ENCODE measurements at regions not wholly inside any gene's neighbourhood (a gene's known extent, or its start where the extent isn't known, plus 50 kb on each side); places are given as distances from the start of the nearest gene placed in this dataset.
"Not testable (repeated sequence)": the region's sequence is repeated elsewhere in the genome, so short reads cannot be mapped to it uniquely, and the experiment has no call there.

GRCh38 chr14:105853089-105853906 is 326.9 kb downstream of the TMEM121 start:
- DNase-seq (ENCODE audit: low spot score) (no peak), FAIRE-seq (no peak)

DNA sequence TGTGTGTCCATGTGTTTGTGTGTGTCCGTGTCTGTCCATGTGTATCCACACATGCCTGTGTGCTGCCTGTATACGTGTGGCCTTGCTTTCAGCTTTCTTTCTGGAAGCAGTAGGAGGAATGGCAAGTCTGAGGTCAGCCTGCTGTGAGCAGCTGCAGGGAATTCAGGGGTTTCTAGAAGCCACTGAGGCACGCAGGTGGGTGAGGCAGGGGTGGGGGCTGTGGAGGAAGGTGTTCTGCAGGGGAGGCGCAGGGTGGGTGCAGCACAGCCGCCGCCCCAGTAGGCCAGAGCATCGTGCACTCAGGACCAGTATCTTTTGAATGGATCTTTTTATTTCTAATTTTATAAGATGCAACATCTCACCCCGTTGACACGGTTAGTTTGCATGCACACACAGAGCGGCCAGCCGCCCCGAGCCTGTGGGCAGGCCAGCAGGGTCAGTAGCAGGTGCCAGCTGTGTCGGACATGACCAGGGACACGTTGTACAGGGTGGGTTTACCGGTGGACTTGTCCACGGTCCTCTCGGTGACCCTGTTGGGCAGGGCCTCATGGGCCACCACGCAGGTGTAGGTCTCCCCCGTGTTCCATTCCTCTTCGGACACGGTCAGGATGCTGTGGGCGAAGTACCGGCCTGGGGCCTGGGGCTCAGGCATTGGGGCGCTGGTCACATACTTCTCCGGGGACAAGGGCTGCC is 327.7 kb downstream of the TMEM121 start:
- no peak for DNase-seq (ENCODE audit: low spot score)
- no peak for FAIRE-seq

DNA sequence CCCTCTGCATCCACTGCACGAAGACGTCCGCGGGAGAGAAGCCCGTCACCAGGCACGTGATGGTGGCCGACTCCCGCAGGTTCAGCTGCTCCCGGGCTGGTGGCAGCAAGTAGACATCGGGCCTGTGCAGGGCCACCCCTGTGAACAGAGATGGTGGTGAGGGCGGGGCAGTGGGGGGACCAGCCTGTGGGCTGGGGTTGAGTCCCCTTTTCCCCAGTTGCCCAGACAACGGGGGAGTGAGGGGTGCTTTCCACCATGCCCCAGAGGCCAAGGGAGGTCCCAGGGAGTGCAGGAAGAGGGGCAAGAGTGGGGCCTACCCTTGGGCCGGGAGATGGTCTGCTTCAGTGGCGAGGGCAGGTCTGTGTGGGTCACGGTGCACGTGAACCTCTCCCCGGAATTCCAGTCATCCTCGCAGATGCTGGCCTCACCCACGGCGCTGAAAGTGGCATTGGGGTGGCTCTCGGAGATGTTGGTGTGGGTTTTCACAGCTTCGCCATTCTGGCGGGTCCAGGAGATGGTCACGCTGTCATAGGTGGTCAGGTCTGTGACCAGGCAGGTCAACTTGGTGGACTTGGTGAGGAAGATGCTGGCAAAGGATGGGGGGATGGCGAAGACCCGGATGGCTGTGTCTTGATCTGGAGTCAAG is 328.3 kb downstream of the TMEM121 start:
- DNase-seq (ENCODE audit: low spot score) (no peak), FAIRE-seq (no peak)

DNA sequence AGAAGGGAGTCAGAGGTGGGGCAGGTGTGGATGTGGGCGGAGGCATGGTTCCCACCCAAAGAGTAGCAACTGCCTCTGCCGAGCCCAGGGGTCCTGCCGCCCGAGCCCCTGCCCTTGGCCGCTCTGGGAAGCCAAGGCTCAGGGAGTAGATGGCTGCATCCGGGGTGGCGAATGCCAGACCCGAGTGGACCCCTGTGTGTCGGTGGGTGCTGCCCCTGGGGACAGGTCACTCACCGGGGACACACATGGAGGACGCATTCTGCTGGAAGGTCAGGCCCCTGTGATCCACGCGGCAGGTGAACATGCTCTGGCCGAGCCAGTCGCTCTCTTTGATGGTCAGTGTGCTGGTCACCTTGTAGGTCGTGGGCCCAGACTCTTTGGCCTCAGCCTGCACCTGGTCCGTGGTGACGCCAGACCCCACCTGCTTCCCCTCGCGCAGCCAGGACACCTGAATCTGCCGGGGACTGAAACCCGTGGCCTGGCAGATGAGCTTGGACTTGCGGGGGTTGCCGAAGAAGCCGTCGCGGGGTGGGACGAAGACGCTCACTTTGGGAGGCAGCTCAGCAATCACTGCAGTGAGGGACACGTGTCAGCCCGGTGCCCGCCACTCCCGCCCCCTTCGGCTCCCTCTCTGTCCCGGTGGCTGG is 329.0 kb downstream of the TMEM121 start:
- DNase-seq (ENCODE audit: low spot score) (no peak), FAIRE-seq (no peak)

GRCh38 chr14:105855893-105856675 is 329.7 kb downstream of the TMEM121 start:
- no peak for FAIRE-seq
- no peak for DNase-seq (ENCODE audit: low spot score)

DNA sequence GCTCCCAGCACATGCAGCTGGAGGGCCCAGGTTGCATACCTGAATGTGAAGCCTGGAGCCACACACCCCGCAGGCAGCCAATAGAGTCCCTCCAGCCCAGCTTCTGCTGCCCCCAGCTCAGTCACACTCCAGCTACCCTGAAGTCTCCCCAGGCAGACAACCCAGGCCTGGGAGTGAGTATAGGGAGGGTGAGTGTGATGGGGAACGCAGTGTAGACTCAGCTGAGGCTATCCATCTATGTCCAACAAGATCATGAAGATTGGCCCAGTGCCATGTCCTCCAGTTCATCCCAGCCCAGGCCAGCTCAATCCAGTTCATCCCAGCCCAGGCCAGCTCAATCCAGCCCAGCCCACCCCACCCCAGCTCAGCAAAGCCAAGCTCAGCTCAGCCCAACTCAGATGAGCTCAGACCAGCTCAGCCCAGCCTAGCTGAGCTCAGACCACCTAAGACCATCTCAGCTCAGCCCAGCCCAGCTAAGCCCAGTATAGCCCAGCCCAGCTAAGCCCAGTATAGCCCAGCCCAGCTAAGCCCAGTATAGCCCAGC is 330.4 kb downstream of the TMEM121 start:
- FAIRE-seq, result no peak

DNA sequence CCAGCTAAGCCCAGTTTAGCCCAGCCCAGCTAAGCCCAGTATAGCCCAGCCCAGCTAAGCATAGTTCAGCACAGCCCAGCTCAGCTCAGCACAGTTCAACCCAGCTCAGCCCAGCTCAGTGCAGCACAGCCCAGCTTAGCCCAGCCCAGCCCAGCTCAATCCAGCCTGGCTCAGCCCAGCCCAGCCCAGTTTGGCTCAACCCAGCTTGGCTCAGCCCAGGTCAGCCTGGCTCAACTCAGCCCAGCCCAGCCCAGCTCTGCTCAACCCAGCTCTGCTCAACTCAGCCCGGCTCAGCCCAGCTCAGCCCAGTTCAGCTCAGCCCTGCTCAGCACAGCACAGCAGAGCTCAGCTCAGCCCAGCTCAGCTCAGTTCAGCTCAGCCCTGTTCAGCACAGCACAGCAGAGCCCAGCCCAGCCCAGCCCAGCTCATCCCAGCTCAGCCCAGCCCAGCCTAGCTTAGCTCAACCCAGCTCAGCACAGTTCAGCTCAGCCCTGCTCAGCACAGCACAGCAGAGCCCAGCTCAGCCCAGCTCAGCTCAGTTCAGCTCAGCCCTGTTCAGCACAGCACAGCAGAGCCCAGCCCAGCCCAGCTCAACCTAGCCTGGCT is 330.9 kb downstream of the TMEM121 start:
- no peak for FAIRE-seq
- DNase-seq (ENCODE audit: low spot score), result no peak

More for the DNA sequence above, 330.4 kb downstream of the TMEM121 start:
- no peak for DNase-seq (ENCODE audit: low spot score)

GRCh38 chr14:105857826-105858675 is 331.7 kb downstream of the TMEM121 start:
- DNase-seq (ENCODE audit: low spot score), result no peak

GRCh38 chr14:105858676-105859025 is 332.3 kb downstream of the TMEM121 start:
- FAIRE-seq, result peak; percentile 9
- DNase-seq (ENCODE audit: low spot score), result no peak

More at GRCh38 chr14:105857826-105858675, 331.7 kb downstream of the TMEM121 start:
- FAIRE-seq, result no peak

GRCh38 chr14:105859073-105859716 is 332.8 kb downstream of the TMEM121 start:
- FAIRE-seq; DNase-seq (ENCODE audit: low spot score): not testable (repeated sequence)

- no peak for DNase-seq (ENCODE audit: low spot score)
- no peak for FAIRE-seq
Measured at GRCh38 chr14:105859717-105860614, 333.6 kb downstream of the TMEM121 start.

DNA sequence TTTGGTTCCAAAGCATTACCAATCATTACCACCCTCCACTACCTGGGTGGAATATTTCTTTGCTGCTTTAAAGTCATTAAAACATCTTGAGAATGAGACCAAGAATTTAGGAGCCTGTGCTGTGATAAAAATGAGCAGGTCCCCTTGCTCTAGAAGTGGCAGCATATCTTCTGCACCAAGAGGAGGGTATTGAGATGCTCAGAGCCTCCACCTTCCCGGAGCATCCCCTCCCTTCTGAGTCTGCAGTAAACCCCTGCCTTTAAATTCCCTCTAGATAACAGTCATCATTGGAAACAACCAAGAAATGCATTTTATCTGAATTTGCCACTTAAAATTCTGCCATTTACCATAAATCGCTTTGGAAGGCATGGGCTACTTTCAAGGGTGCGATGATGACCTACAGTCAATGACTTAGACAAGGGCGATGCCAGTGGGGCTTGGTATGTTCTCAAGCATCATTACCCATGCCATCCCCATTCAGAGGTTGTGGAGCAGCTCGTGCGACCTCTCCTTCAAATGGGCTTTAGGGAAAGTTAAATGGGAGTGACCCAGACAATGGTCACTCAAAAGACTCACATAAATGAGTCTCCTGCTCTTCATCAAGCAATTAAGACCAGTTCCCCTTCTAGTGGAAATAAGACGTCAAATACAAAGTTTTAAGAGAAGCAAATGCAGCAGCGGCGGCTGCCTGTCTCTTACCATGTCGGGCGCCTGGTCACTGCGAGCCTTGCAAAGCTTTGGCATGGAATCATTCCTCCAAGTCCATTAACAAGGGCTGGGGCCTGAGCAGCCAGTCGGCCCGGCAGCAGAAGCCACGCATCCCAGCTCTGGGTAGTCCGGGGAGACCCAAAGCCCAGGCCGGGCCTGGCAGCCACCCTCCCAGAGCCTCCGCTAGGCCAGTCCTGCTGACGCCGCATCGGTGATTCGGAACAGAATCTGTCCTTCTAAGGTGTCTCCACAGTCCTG is 334.5 kb downstream of the TMEM121 start:
- no peak for FAIRE-seq
- DNase-seq (ENCODE audit: low spot score), result no peak

DNA sequence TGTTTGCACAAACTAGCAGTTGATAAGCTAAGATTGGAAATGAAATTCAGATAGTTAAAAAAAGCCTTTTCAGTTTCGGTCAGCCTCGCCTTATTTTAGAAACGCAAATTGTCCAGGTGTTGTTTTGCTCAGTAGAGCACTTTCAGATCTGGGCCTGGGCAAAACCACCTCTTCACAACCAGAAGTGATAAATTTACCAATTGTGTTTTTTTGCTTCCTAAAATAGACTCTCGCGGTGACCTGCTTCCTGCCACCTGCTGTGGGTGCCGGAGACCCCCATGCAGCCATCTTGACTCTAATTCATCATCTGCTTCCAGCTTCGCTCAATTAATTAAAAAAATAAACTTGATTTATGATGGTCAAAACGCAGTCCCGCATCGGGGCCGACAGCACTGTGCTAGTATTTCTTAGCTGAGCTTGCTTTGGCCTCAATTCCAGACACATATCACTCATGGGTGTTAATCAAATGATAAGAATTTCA is 335.6 kb downstream of the TMEM121 start:
- FAIRE-seq, result no peak
- no peak for DNase-seq (ENCODE audit: low spot score)

DNA sequence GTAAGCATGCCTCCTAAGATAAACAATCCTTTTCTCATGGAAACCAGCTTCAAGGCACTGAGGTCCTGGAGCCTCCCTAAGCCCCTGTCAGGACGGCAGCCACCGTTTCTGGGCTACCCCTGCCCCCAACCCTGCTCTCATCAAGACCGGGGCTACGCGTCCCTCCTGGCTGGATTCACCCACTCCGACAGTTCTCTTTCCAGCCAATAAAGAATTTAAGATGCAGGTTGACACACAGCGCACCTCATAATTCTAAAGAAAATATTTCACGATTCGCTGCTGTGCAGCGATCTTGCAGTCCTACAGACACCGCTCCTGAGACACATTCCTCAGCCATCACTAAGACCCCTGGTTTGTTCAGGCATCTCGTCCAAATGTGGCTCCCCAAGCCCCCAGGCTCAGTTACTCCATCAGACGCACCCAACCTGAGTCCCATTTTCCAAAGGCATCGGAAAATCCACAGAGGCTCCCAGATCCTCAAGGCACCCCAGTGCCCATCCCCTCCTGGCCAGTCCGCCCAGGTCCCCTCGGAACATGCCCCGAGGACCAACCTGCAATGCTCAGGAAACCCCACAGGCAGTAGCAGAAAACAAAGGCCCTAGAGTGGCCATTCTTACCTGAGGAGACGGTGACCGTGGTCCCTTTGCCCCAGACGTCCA is 336.3 kb downstream of the TMEM121 start:
- FAIRE-seq (no peak), DNase-seq (ENCODE audit: low spot score) (no peak)

DNA sequence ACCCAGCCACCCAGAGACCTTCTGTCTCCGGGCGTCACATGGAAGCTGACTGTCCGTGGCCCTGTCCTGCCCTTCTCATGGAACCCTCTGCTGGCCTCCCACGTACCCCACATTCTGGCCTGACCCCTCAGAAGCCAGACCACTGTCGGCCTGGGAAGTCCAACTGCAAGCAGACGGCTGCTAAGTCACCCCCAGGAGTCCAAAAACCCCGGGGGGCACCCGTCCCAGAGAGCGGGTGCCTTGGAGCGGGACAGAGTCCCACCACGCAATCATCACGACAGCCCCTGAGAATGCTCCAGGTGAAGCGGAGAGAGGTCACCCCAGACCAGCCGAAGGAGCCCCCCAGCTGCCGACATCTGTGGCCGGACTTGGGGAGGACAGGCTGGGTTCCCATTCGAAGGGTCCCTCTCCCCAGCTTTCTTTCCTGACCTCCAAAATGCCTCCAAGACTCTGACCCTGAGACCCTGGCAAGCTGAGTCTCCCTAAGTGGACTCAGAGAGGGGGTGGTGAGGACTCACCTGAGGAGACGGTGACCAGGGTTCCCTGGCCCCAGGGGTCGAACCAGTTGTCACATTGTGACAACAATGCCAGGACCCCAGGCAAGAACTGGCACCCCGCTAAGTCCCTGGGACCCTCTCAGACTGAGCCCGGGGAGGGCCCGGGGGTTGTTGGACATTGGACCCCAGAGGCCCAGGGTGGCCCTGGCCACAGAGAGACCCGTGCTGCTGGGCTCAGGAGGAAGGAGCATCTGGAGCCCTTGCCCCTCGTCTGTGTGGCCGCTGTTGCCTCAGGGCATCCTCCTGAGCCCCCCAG is 337.1 kb downstream of the TMEM121 start:
- DNase-seq (ENCODE audit: low spot score) (no peak), FAIRE-seq (no peak)

Measured in urothelium cell line (cell line).